ENCODE measurements at regions not wholly inside any gene's neighbourhood (a gene's known extent, or its start where the extent isn't known, plus 50 kb on each side); places are given as distances from the start of the nearest gene placed in this dataset.

DNA sequence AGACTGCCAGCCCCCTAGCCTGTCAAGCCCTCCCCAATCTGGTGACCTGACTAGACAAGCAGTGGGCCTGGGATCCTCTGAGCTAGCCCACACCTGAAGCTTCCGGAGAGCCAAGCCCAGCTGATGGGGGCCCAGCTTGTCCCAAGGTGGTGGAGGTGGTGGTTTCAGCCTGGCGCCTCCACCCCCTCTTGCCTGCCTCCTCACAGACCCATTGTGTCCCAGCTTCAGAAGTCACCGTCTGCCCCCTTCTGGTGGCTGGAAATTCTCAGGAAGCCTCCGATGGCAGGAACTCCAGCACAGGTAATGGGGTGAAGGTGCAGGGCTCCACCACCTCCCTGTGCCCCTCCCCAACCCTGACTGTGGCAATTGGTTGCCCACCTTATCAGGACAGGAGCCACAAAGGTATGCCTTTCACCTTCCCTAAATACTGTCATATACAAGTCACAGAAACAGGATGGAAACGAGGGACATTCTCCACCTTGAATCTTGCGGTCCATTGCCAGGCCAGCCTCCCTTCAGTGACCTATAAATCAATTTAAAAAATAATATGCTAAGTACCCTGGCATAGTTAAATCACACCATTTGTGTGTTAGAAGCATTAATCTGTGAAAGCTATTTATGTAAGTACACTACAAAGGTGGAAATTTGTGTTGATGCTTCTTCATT lies 66.0 kb upstream of the ZNF423 start (continued):
- TF ChIP-seq CSRNP1 (CRISPR knock-in tag; IDR thresholded peaks at IDR 0.05) (no peak), SALL1 (CRISPR knock-in tag; IDR thresholded peaks at IDR 0.05) (peak; percentile 19; the same call in 1 of the 2 replicates), HNRNPUL1 (IDR thresholded peaks at IDR 0.05; ENCODE audit: low read depth, low read length) (no peak), ZNF101 (CRISPR knock-in tag; IDR thresholded peaks at IDR 0.05; ENCODE audit: borderline replicate concordance, low read depth) (no peak), ATM (IDR thresholded peaks at IDR 0.05; ENCODE audit: borderline replicate concordance) (no peak), EEA1 (CRISPR knock-in tag; IDR thresholded peaks at IDR 0.05; ENCODE audit: borderline replicate concordance) (no peak), REL (CRISPR knock-in tag; conservative IDR thresholded peaks at IDR 0.05) (no peak), ZSCAN30 (CRISPR knock-in tag; IDR thresholded peaks at IDR 0.05) (no peak), CBX5 (CRISPR knock-in tag; IDR thresholded peaks at IDR 0.05; ENCODE audit: borderline replicate concordance) (peak; percentile 62; the same call in 1 of the 2 replicates), ARNTL (CRISPR knock-in tag; IDR thresholded peaks at IDR 0.05) (no peak), ZFP91 (CRISPR knock-in tag; IDR thresholded peaks at IDR 0.05; ENCODE audit: borderline replicate concordance) (peak; percentile 23; the same call in 1 of the 2 replicates), ZNF652 (CRISPR knock-in tag; IDR thresholded peaks at IDR 0.05; ENCODE audit: borderline replicate concordance, low read depth) (no peak)
